ENCODE measurements at regions not wholly inside any gene's neighbourhood (a gene's known extent, or its start where the extent isn't known, plus 50 kb on each side); places are given as distances from the start of the nearest gene placed in this dataset.

DNA sequence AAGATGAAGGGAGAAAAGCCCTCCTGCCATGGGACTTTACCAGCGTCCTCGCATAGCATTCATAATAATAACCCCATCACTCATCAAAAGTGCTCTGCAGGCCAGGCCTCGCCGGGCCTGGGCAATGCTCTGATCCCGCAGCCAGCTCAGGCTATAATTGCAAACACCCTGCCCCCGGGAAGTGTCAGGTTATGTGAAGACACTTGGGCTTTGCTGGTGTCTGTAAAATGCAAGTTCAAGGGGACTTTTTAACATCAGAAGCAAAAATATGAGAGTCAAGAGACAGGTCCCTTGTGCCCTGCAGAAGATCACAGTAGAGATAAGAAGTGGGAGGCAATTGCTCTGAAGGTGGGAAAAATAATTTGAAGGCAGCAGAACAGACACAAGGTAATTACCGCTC lies 381.0 kb downstream of the MAFB start:
- TF ChIP-seq, protein P1, sequence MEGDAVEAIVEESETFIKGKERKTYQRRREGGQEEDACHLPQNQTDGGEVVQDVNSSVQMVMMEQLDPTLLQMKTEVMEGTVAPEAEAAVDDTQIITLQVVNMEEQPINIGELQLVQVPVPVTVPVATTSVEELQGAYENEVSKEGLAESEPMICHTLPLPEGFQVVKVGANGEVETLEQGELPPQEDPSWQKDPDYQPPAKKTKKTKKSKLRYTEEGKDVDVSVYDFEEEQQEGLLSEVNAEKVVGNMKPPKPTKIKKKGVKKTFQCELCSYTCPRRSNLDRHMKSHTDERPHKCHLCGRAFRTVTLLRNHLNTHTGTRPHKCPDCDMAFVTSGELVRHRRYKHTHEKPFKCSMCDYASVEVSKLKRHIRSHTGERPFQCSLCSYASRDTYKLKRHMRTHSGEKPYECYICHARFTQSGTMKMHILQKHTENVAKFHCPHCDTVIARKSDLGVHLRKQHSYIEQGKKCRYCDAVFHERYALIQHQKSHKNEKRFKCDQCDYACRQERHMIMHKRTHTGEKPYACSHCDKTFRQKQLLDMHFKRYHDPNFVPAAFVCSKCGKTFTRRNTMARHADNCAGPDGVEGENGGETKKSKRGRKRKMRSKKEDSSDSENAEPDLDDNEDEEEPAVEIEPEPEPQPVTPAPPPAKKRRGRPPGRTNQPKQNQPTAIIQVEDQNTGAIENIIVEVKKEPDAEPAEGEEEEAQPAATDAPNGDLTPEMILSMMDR (conservative IDR thresholded peaks at IDR 0.05; ENCODE audit: low read depth, low read length) = no peak
- H3K4me3 ChIP-seq (ENCODE audit: low read depth, low read length) = no peak overlapping the region
- DNase-seq (ENCODE audit: low read depth) = no peak

- TF ChIP-seq, protein P1 (conservative IDR thresholded peaks at IDR 0.05; ENCODE audit: low read depth, low read length) = no peak
- DNase-seq (ENCODE audit: low read depth) = no peak
- no peak overlapping the region for H3K4me3 ChIP-seq (ENCODE audit: low read depth, low read length)
Measured at GRCh38 chr20:40307268-40307667, 381.8 kb downstream of the MAFB start.

DNA sequence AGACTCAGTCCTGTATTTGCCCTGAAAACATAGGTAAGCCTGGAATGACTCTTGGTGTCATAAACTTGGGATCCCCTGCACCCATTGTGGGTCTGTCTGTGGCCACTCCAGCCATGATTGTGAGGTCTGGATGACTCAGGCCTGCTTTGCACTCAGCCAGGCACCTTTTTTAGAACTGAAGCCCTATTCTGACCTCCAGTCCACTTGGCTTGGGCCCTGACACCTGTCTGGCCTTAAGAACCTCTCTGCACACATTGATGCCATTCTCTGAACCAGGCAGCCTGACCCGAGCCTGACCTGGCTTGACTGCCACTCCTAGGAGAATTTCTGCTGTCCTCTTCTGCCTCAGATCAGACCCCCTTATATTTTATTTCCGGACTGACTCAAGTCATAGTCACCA lies 383.7 kb downstream of the MAFB start:
- H3K4me3 ChIP-seq (ENCODE audit: low read depth, low read length) = no peak overlapping the region
- TF ChIP-seq, protein P1 (conservative IDR thresholded peaks at IDR 0.05; ENCODE audit: low read depth, low read length) = no peak
- no peak for DNase-seq (ENCODE audit: low read depth)

DNA sequence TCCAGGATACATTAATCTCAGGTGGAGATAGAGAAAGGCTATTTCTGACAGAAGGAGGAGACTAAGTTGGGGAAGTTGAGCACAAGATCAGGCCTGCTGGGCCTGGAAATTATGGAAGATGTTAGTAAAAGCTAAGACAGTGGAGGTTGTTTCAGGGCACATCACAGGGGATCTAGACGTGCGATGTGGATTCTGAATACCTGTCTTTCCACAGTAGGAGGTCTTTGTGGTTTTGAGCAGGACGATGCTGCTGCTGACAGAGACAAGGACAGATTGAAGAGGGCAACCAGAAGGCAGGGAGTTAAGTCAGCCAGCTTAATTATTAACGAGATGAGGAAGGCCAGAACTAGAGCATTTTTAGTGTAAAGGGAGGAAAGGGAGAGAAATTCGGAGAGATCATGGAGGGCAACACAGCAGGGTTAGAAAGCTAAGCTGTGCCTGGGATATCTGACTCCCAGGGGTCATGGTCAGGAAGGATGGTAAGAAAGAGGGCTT lies 384.9 kb downstream of the MAFB start:
- DNase-seq (ENCODE audit: low read depth) = no peak
- TF ChIP-seq, protein P1 (conservative IDR thresholded peaks at IDR 0.05; ENCODE audit: low read depth, low read length) = no peak
- no peak overlapping the region for H3K4me3 ChIP-seq (ENCODE audit: low read depth, low read length)

DNA sequence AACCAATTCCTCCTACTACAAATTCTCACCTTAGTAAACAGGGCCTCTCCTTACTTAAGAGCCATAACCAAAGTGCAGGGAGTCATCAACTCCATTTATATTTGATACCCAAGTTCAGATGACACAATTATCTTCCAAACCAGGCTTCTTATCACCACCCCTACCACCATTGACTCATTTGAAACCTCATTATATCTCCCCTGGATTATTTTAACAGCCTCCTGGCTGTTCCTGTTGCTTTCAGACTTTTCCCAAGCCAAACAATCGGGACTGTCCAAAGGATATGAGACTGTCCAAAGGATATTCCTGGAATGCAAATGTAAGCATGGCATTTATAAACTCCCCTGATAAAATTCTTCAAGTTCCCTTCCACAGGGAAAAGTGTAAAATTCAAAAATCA lies 394.3 kb downstream of the MAFB start:
- H3K4me3 ChIP-seq (ENCODE audit: low read depth, low read length) = no peak overlapping the region
- TF ChIP-seq, protein P1 (conservative IDR thresholded peaks at IDR 0.05; ENCODE audit: low read depth, low read length) = no peak
- DNase-seq (ENCODE audit: low read depth) = no peak

DNA sequence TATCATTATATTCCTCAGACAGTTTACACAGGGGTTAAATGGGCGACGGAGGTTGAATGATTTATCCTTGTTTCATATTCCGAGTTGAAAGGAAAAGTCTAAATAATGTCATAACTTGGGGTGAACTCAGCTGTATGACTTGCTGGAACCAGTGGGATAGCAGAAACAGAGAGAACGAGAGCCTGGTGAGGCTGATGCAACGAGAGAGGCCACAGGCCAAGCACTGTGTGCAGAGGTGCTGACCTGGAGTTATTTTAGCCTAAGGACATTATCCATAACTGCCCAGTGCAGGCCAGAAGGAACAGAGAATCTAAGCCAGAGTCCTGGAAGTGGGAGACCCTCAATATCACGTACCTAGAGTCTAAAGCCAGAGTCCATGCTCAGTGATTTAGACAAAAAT lies 394.9 kb downstream of the MAFB start:
- TF ChIP-seq, protein P1 (conservative IDR thresholded peaks at IDR 0.05; ENCODE audit: low read depth, low read length) = no peak
- DNase-seq (ENCODE audit: low read depth) = no peak
- H3K4me3 ChIP-seq (ENCODE audit: low read depth, low read length) = no peak overlapping the region

DNA sequence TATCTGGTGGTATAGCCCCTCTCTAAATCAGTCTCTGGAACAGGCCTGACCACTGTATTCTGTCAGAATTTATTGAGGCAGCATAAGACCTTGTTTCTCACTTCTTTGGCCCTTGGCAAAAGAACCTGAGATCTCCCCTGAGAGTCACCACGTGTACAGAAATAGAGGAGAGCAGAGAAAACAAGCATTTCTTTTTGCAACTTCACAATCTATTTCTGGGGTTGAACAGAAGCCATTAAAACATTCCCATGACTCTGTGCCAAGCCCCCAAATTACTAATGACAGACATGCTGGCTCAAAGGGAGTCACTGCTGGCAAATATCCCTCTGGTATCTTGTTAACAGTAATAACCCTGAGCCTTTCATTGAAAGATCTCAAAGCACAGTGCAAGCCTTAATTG lies 395.3 kb downstream of the MAFB start:
- H3K4me3 ChIP-seq (ENCODE audit: low read depth, low read length) = no peak overlapping the region
- TF ChIP-seq, protein P1 (conservative IDR thresholded peaks at IDR 0.05; ENCODE audit: low read depth, low read length) = no peak
- DNase-seq (ENCODE audit: low read depth) = no peak

Data from epithelial cell of proximal tubule (primary cell).